Neuronal stem cell (in vitro differentiated cells): ENCODE measurements at regions not wholly inside any gene's neighbourhood (a gene's known extent, or its start where the extent isn't known, plus 50 kb on each side); places are given as distances from the start of the nearest gene placed in this dataset.

ENCODE experiments used
- DNase-seq: peaks from one replicate; pipeline ENCODE4 v3.0.0-alpha.2; 2013; ENCODE audit warnings: low spot score
- H2AFZ ChIP-seq: one replicate; pipeline ENCODE4 v1.6.1; 2013; ENCODE audit warnings: mild to moderate bottlenecking, low read length, inconsistent platforms
- H2AK5ac ChIP-seq: 2 replicates; pipeline ENCODE4 v1.6.1; 2013; ENCODE audit warnings: low read depth, mild to moderate bottlenecking, inconsistent platforms, low read length, moderate library complexity, mixed read lengths
- H2BK120ac ChIP-seq: 2 replicates; pipeline ENCODE4 v1.6.1; 2013; ENCODE audit warnings: low read depth, mild to moderate bottlenecking, inconsistent platforms, low read length, moderate library complexity, mixed read lengths
- H2BK12ac ChIP-seq: one replicate; pipeline ENCODE4 v1.6.1; 2013; ENCODE audit warnings: low read length, inconsistent platforms
- H2BK15ac ChIP-seq: 2 replicates; pipeline ENCODE4 v1.6.1; 2013; ENCODE audit warnings: mild to moderate bottlenecking, low read length, inconsistent platforms, mixed read lengths
- H2BK5ac ChIP-seq: one replicate; pipeline ENCODE4 v1.6.1; 2013; ENCODE audit warnings: inconsistent platforms, mild to moderate bottlenecking, low read length, moderate library complexity
- H3K14ac ChIP-seq: one replicate; pipeline ENCODE4 v1.6.1; 2013; ENCODE audit warnings: low read length, inconsistent platforms
- H3K18ac ChIP-seq: 2 replicates; pipeline ENCODE4 v1.6.1; 2013; ENCODE audit warnings: low read length, inconsistent platforms
- H3K23ac ChIP-seq: 2 replicates; pipeline ENCODE4 v1.6.1; 2013; ENCODE audit warnings: low read depth, mild to moderate bottlenecking, mixed read lengths, low read length, inconsistent platforms; ENCODE audit not compliant: poor library complexity
- H3K27ac ChIP-seq: replicated peaks from 3 replicates; pipeline ENCODE4 v1.5.1; 2013; ENCODE audit warnings: low read length, inconsistent platforms
- H3K27me3 ChIP-seq, 3 experiments: 2 replicates each; pipeline ENCODE4 v1.6.1; 2013; ENCODE audit warnings: low read length in 3 of 3, mild to moderate bottlenecking in 2 of 3, inconsistent platforms in 1 of 3, low read depth in 1 of 3, mixed read lengths in 1 of 3, moderate library complexity in 1 of 3; ENCODE audit not compliant: control insufficient read depth in 3 of 3, insufficient read depth in 3 of 3
- H3K36me3 ChIP-seq, 2 donors: replicated peaks in 1 of 2; 2 replicates each; pipeline ENCODE4 v1.6.1; 2013; ENCODE audit warnings: low read length in 2 of 2; ENCODE audit not compliant: control insufficient read depth in 2 of 2, insufficient read depth in 2 of 2
- H3K4ac ChIP-seq: 2 replicates; pipeline ENCODE4 v1.6.1; 2013; ENCODE audit warnings: inconsistent platforms, mild to moderate bottlenecking, low read length, moderate library complexity
- H3K4me1 ChIP-seq, 2 donors: 1 replicate in 1 of 2; 2 replicates in 1 of 2; pipeline ENCODE4 v1.6.1; 2013; ENCODE audit warnings: low read length in 2 of 2, low read depth in 1 of 2; ENCODE audit not compliant: control insufficient read depth in 2 of 2, insufficient read depth in 1 of 2
- H3K4me2 ChIP-seq: one replicate; pipeline ENCODE4 v1.6.1; 2013; ENCODE audit warnings: mild to moderate bottlenecking, low read length, inconsistent platforms; ENCODE audit not compliant: insufficient read depth, poor library complexity, severe bottlenecking
- H3K4me3 ChIP-seq, 2 donors: 2 replicates each; pipeline ENCODE4 v1.5.1; 2013; ENCODE audit warnings: low read length in 2 of 2, mild to moderate bottlenecking in 2 of 2, inconsistent platforms in 1 of 2, moderate library complexity in 1 of 2
- H3K79me1 ChIP-seq: one replicate; pipeline ENCODE4 v1.6.1; 2013; ENCODE audit warnings: low read depth, mild to moderate bottlenecking, inconsistent platforms, low read length, moderate library complexity
- H3K9ac ChIP-seq: one replicate; pipeline ENCODE4 v1.6.1; 2013; ENCODE audit warnings: mild to moderate bottlenecking, low read depth, low read length, inconsistent platforms; ENCODE audit not compliant: poor library complexity
- H3K9me3 ChIP-seq, 2 donors: replicated peaks in 1 of 2; 2 replicates each; pipeline versions ENCODE3 to v1.6.1; 2013; ENCODE audit warnings: low read length in 2 of 2, mild to moderate bottlenecking in 2 of 2, inconsistent platforms in 1 of 2, low read depth in 1 of 2, mixed read lengths in 1 of 2, moderate library complexity in 1 of 2; ENCODE audit not compliant: control insufficient read depth in 2 of 2, insufficient read depth in 1 of 2
- H4K8ac ChIP-seq: one replicate; pipeline ENCODE4 v1.6.1; 2013; ENCODE audit warnings: low read depth, mild to moderate bottlenecking, inconsistent platforms, low read length, moderate library complexity
- H4K91ac ChIP-seq: one replicate; pipeline ENCODE4 v1.6.1; 2013; ENCODE audit warnings: low read length, low read depth, mild to moderate bottlenecking, inconsistent platforms; ENCODE audit not compliant: poor library complexity
- WGBS, 2 donors: extraction: QIAGEN DNeasy Blood & Tissue Kit; methylation state at CpG; one replicate each; pipeline ENCODE4 v1.1.7; 2013; ENCODE audit warnings: missing lambda C conversion rate in 2 of 2, mixed read lengths in 1 of 2; ENCODE audit not compliant: insufficient read length in 2 of 2, insufficient replicate concordance in 1 of 2; ENCODE audit errors: extremely low coverage in 2 of 2; 5-methylcytosine and 5-hydroxymethylcytosine counted together

DNA sequence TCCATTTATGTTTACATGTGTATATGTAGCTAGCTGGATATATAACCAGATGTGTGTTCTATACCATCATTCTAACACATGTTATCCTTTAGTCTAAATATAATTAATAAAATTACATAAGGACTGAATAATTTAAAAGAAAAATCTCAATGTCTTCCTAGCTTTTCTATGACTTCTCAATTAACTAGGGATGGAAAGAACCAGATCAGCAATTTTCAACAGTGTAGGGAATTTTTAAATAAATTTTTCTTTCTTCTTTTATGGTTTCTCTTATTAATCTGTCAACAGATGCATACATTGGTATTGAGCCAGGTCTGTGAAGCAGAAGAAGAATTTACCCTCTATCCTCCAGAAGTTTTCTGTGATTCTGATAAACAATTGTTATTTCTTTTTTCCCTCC lies 2180.4 kb upstream of the C9orf72 start:
- Histone ChIP-seq H3K9me3 (no peaks in the 10 kb centered on the region), H3K18ac (no peak overlapping the region), H3K27ac (no peak overlapping the region), H2AFZ (no peak overlapping the region), H4K91ac (no peak overlapping the region), H4K8ac (no peak overlapping the region), H3K14ac (no peak overlapping the region), H3K4me2 (no peak overlapping the region), H3K4ac (no peak overlapping the region), H3K4me1 (no peaks in the 10 kb centered on the region), H3K36me3 (no peaks in the 10 kb centered on the region), H3K79me1 (no peaks in the 10 kb centered on the region), H3K4me3 (no peak overlapping the region), H2BK12ac (no peak overlapping the region), H3K27me3 (no peaks in the 10 kb centered on the region), H2BK15ac (no peak overlapping the region), H2BK120ac (no peak overlapping the region), H2BK5ac (no peak overlapping the region), H2AK5ac (no peak overlapping the region), H3K9ac (no peak overlapping the region), H3K23ac (no peak overlapping the region)
- no peak for DNase-seq

DNA sequence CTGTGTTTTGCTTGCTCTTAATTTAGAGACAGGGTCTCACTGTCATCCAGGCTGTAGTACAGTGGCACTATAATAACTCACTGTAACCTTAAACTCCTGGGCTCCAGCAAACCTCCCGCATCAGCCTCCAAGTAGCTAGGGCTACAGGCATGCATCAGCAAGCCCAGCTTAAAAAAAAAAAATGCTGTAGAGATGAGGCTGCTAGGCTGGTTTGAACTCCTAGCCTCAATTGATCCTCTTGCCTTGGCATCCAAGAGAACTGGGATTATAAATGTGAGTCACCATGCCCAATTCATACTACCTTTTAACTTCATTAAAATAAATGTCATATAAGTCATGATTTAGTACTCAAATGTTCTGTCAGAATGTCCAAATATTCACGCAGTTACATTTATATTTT lies 2195.7 kb upstream of the C9orf72 start:
- Histone ChIP-seq H2AFZ (no peak overlapping the region), H3K23ac (no peak overlapping the region), H3K27me3 (no peaks in the 10 kb centered on the region), H3K4me3 (no peak overlapping the region), H3K14ac (no peak overlapping the region), H3K4ac (no peak overlapping the region), H2BK15ac (no peak overlapping the region), H2BK120ac (no peak overlapping the region), H3K9ac (no peak overlapping the region), H4K91ac (no peak overlapping the region), H3K4me1 (no peaks in the 10 kb centered on the region), H3K36me3 (no peaks in the 10 kb centered on the region), H3K79me1 (no peaks in the 10 kb centered on the region), H2BK5ac (no peak overlapping the region), H3K18ac (no peak overlapping the region), H4K8ac (no peak overlapping the region), H3K4me2 (no peak overlapping the region), H3K27ac (no peak overlapping the region), H2BK12ac (no peak overlapping the region), H3K9me3 (peaks cover 0 to 3% of the 10 kb centered on the region in 2 donors), H2AK5ac (no peak overlapping the region)
- no peak for DNase-seq
- WGBS, 2 donors: no CpG with 5 or more reads among the region's 2 CpGs

DNA sequence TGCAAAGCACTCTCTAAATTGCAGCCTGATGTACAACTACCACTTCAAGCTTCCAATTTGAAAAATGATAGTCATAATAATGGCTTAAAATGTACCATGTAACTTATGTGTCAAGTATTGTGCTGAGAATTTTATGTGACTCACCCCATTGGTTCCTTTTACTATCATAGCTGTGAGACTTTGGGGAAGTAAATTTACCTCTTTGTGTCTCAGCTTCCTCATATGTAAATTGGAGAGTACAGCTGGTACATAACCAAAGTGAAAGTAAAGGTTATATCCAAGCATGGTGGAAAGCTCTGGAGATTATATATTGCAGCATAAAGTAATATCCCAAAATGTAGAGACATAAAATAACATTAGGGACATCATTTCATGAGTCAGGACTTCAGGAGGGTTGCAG lies 2200.4 kb upstream of the C9orf72 start:
- H2AK5ac ChIP-seq: no peak overlapping the region
- no peak overlapping the region for H3K27ac ChIP-seq
- no peaks in the 10 kb centered on the region for H3K79me1 ChIP-seq
- H2AFZ ChIP-seq: no peak overlapping the region
- no peaks in the 10 kb centered on the region for H3K36me3 ChIP-seq
- no peaks in the 10 kb centered on the region for H3K4me1 ChIP-seq
- DNase-seq: no peak
- H3K4me3 ChIP-seq: no peak overlapping the region
- H3K14ac ChIP-seq: no peak overlapping the region
- no peaks in the 10 kb centered on the region for H3K27me3 ChIP-seq
- H2BK120ac ChIP-seq: no peak overlapping the region
- no peak overlapping the region for H3K18ac ChIP-seq
- H3K23ac ChIP-seq: no peak overlapping the region
- H2BK5ac ChIP-seq: no peak overlapping the region
- no peaks in the 10 kb centered on the region for H3K9me3 ChIP-seq
- no peak overlapping the region for H3K4me2 ChIP-seq
- no peak overlapping the region for H2BK15ac ChIP-seq
- no peak overlapping the region for H2BK12ac ChIP-seq
- H4K8ac ChIP-seq: no peak overlapping the region
- H4K91ac ChIP-seq: no peak overlapping the region
- no peak overlapping the region for H3K4ac ChIP-seq
- no peak overlapping the region for H3K9ac ChIP-seq

DNA sequence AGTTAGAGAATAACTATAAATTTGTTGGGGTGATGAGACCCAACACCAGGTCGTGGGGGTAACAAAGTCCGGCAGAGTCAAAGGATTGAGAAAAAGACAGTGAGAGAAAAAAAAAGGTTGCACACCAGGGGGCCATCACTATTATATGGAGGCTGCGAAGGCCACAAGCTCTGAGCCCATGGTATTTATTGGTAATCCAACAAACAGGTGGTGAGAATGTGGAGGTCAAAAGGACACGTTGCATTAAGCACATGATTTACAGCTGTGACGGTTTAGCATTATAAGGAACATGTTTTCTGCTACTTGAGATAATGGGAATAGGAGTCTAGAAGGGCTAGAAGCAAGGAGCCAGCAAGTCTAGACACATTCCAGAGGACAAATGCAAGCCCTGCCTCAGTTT lies 2202.2 kb upstream of the C9orf72 start:
- H2BK12ac ChIP-seq: no peak overlapping the region
- H2BK120ac ChIP-seq: no peak overlapping the region
- no peaks in the 10 kb centered on the region for H3K36me3 ChIP-seq
- no peak overlapping the region for H2AFZ ChIP-seq
- no peak overlapping the region for H4K8ac ChIP-seq
- no peak overlapping the region for H3K18ac ChIP-seq
- H3K4me2 ChIP-seq: no peak overlapping the region
- no CpG with 5 or more reads among the region's 5 CpGs for WGBS, 2 donors
- H2BK15ac ChIP-seq: no peak overlapping the region
- no peaks in the 10 kb centered on the region for H3K27me3 ChIP-seq
- no peak for DNase-seq
- no peaks in the 10 kb centered on the region for H3K79me1 ChIP-seq
- no peak overlapping the region for H3K9ac ChIP-seq
- H3K4me1 ChIP-seq: no peaks in the 10 kb centered on the region
- no peak overlapping the region for H3K4ac ChIP-seq
- no peak overlapping the region for H3K27ac ChIP-seq
- no peak overlapping the region for H2AK5ac ChIP-seq
- no peak overlapping the region for H2BK5ac ChIP-seq
- H3K23ac ChIP-seq: no peak overlapping the region
- no peaks in the 10 kb centered on the region for H3K9me3 ChIP-seq
- no peak overlapping the region for H4K91ac ChIP-seq
- no peak overlapping the region for H3K14ac ChIP-seq
- no peak overlapping the region for H3K4me3 ChIP-seq
